ENCODE measurements at regions not wholly inside any gene's neighbourhood (a gene's known extent, or its start where the extent isn't known, plus 50 kb on each side); places are given as distances from the start of the nearest gene placed in this dataset.

DNA sequence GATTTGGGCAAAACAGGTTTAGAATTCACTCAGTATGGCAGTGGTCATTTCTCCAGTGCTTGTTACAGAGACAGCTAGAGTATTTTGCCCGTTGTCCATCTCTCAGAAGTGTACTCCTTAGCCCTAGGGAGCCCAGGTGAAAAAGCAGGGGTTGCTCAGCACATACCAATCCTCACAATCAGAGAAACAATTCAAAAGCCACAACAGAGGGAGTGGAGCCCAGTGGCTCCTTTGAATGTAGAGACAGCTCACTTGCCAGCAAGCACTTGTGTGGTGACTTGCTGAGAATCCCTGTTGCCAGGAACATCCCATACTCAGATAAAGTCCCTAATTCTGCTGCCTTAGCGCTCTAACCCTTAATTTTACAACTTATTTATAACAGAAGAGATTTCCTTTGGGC, 1488.3 kb downstream of the RPA4 start:
- no peak for TF ChIP-seq CTCF (conservative IDR thresholded peaks at IDR 0.05)
- TF ChIP-seq ZFX (IDR thresholded peaks at IDR 0.05): no peak
